Upper lobe of left lung (tissue), 4 donors: ENCODE measurements at regions not wholly inside any gene's neighbourhood (a gene's known extent, or its start where the extent isn't known, plus 50 kb on each side); places are given as distances from the start of the nearest gene placed in this dataset.

Experiments
- EP300 ChIP-seq, 4 donors: sonication (generic); formaldehyde crosslinking; IDR thresholded peaks; one replicate each; pipeline ENCODE4 v1.5.1; 2017; ENCODE audit warnings: antibody characterized with exemption in 4 of 4, control low read depth in 2 of 4
- POLR2A ChIP-seq, 4 donors: fragments of 450-650 bp; IDR thresholded peaks; one replicate each; pipeline ENCODE4 v1.5.1; 2016 to 2017; ENCODE audit warnings: antibody characterized with exemption in 4 of 4, mild to moderate bottlenecking in 2 of 4
- POLR2AphosphoS5 ChIP-seq, 2 donors: sonication (generic); formaldehyde crosslinking; IDR thresholded peaks; one replicate each; pipeline ENCODE4 v1.5.1; 2017; ENCODE audit warnings: antibody characterized with exemption in 2 of 2
- TF ChIP-seq, protein P1 (sequence below), 6 experiments: fragments of 450-650 bp in 4 of 6; fragments of 200-600 bp in 2 of 6; sonication (generic) in 2 of 6; IDR thresholded peaks; one replicate each; pipeline ENCODE4 v1.5.1; 2016 to 2019; ENCODE audit warnings: antibody characterized with exemption in 6 of 6

DNA sequence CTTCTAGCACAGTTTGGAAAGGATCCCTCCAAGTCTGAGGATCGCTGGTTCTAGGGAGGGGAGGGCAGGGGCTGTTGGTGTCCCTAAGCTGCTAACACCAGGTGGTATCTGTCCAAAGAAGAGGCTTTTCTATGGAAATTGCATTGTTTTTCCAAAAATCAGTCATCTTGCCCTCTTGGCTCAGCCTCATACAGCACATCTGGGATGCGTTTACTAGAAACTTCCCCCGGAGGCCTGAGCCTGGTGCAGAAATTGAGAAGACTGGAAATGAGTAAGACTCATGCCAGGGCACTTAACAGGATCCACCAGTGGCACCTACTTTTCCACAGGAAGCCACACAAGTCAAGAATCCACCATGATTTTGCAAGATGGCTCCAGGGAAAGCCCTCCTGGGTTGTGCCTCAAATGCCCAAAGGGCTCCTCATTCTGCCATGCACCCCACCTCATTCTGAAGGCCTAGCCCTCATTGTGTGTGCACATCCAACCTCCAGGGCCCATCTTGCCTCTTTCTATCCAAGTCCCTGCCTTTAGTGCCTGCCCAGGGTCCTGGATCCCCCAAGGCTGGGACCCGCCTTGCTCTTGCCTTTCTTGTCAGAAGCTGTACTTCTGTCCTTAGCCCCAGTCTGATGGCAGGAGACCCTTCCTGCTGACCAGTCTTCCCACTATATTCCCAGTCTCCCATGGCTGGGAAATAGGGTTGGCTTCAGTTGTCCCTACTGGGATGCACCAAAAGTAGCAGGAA lies 97.6 kb downstream of the MRPL14 start:
- TF ChIP-seq, protein P1, sequence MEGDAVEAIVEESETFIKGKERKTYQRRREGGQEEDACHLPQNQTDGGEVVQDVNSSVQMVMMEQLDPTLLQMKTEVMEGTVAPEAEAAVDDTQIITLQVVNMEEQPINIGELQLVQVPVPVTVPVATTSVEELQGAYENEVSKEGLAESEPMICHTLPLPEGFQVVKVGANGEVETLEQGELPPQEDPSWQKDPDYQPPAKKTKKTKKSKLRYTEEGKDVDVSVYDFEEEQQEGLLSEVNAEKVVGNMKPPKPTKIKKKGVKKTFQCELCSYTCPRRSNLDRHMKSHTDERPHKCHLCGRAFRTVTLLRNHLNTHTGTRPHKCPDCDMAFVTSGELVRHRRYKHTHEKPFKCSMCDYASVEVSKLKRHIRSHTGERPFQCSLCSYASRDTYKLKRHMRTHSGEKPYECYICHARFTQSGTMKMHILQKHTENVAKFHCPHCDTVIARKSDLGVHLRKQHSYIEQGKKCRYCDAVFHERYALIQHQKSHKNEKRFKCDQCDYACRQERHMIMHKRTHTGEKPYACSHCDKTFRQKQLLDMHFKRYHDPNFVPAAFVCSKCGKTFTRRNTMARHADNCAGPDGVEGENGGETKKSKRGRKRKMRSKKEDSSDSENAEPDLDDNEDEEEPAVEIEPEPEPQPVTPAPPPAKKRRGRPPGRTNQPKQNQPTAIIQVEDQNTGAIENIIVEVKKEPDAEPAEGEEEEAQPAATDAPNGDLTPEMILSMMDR (IDR thresholded peaks at IDR 0.05) = no peak
- TF ChIP-seq POLR2AphosphoS5 (IDR thresholded peaks at IDR 0.05) (no peak), EP300 (IDR thresholded peaks at IDR 0.05) (no peak), POLR2A (IDR thresholded peaks at IDR 0.05) (no peak)
